H1 (cell line): ENCODE measurements at regions not wholly inside any gene's neighbourhood (a gene's known extent, or its start where the extent isn't known, plus 50 kb on each side); places are given as distances from the start of the nearest gene placed in this dataset.

ENCODE experiments used
- CTCF ChIA-PET: fragments of 300-600 bp; sonication (Branson Sonifier 250); formaldehyde crosslinking; loops from one replicate; lab custom pipeline; 2021; ENCODE audit not compliant: partially characterized antibody; lab: Charles Lee
- POLR2A ChIA-PET: fragments of 300-600 bp; sonication (Branson Sonifier 250); formaldehyde crosslinking; loops from one replicate; lab custom pipeline; 2021; ENCODE audit warnings: inconsistent platforms; ENCODE audit not compliant: partially characterized antibody; lab: Charles Lee
- DNase-seq, 2 experiments: peaks; one replicate each; pipeline versions ENCODE4 v3.0.0 to v3.0.0-alpha.2; 2010 to 2022; ENCODE audit warnings: low spot score in 2 of 2, low read depth in 1 of 2, mixed read lengths in 1 of 2
- FAIRE-seq: peaks from 2 replicates; lab custom pipeline; 2011; peaks lifted over from hg19 to GRCh38; lab: Jason Lieb, UNC
- H2AFZ ChIP-seq: 2 replicates; pipeline ENCODE4 v1.8.1; 2012; ENCODE audit warnings: low read length, inconsistent platforms
- H2AK5ac ChIP-seq: 2 replicates; pipeline ENCODE4 v1.6.1; 2013; ENCODE audit warnings: low read depth, low read length
- H2BK120ac ChIP-seq: replicated peaks from 2 replicates; pipeline ENCODE3; 2013; ENCODE audit warnings: low read depth, low read length, inconsistent platforms
- H2BK12ac ChIP-seq: 2 replicates; pipeline ENCODE4 v1.6.1; 2013; ENCODE audit warnings: low read depth, low read length
- H2BK15ac ChIP-seq: 2 replicates; pipeline ENCODE4 v1.6.1; 2013; ENCODE audit warnings: low read length
- H2BK20ac ChIP-seq: 2 replicates; pipeline ENCODE4 v1.6.1; 2013; ENCODE audit warnings: low read length
- H2BK5ac ChIP-seq: 2 replicates; pipeline ENCODE4 v1.6.1; 2013; ENCODE audit warnings: low read depth, low read length
- H3K14ac ChIP-seq: 2 replicates; pipeline ENCODE4 v1.6.1; 2013; ENCODE audit warnings: inconsistent platforms; ENCODE audit not compliant: insufficient read length
- H3K18ac ChIP-seq: 2 replicates; pipeline ENCODE4 v1.6.1; 2013; ENCODE audit warnings: low read length; ENCODE audit errors: extremely low read depth
- H3K23ac ChIP-seq: 2 replicates; pipeline ENCODE4 v1.6.1; 2013; ENCODE audit warnings: inconsistent platforms; ENCODE audit not compliant: insufficient read length
- H3K23me2 ChIP-seq: 2 replicates; pipeline ENCODE4 v1.6.1; 2013; ENCODE audit warnings: low read depth, low read length
- H3K27ac ChIP-seq: 2 replicates; pipeline ENCODE4 v1.6.1; 2011; ENCODE audit warnings: low read depth, low read length, inconsistent platforms
- H3K27me3 ChIP-seq, 4 experiments: replicated peaks in 1 of 4; 1 replicate in 1 of 4; 2 replicates in 3 of 4; pipeline versions ENCODE4 v1.6.1 to v1.8.1; 2011 to 2013; ENCODE audit warnings: low read length in 3 of 4, mild to moderate bottlenecking in 3 of 4, inconsistent platforms in 2 of 4, mixed read lengths in 2 of 4, moderate library complexity in 1 of 4; ENCODE audit not compliant: control insufficient read depth in 3 of 4, insufficient read depth in 3 of 4; ENCODE audit errors: extremely low read depth in 1 of 4
- H3K36me3 ChIP-seq, 4 experiments: 2 replicates each; pipeline versions ENCODE4 v1.6.1 to v1.8.1; 2011 to 2013; ENCODE audit warnings: mild to moderate bottlenecking in 4 of 4, low read length in 3 of 4, moderate library complexity in 2 of 4, control low read depth in 1 of 4, inconsistent platforms in 1 of 4; ENCODE audit not compliant: insufficient read depth in 4 of 4, control insufficient read depth in 2 of 4
- H3K4ac ChIP-seq: replicated peaks from 2 replicates; pipeline ENCODE3; 2013; ENCODE audit warnings: low read length, low read depth, mixed read lengths, inconsistent platforms; ENCODE audit not compliant: insufficient read length
- H3K4me1 ChIP-seq, 4 experiments: replicated peaks in 1 of 4; 1 replicate in 1 of 4; 2 replicates in 3 of 4; pipeline versions ENCODE4 v1.6.1 to v1.8.1; 2011 to 2013; ENCODE audit warnings: low read length in 3 of 4, inconsistent platforms in 2 of 4, mixed read lengths in 1 of 4; ENCODE audit not compliant: insufficient read depth in 4 of 4, control insufficient read depth in 3 of 4
- H3K4me2 ChIP-seq, 2 experiments: 2 replicates each; pipeline versions ENCODE4 v1.6.1 to v1.8.1; 2011 to 2013; ENCODE audit warnings: low read depth in 2 of 2, low read length in 2 of 2, control low read depth in 1 of 2, inconsistent platforms in 1 of 2, mild to moderate bottlenecking in 1 of 2; ENCODE audit not compliant: insufficient read depth in 1 of 2
- H3K4me3 ChIP-seq, 4 experiments: fragments of 200-600, 300-600 bp in 1 of 4; sonication (generic), shearing (Covaris generic), sonication (Bioruptor Twin) in 1 of 4; 2 replicates each; pipeline versions ENCODE4 v1.5.1 to v1.8.1; 2011 to 2016; ENCODE audit warnings: low read length in 4 of 4, low read depth in 3 of 4, control low read depth in 2 of 4, inconsistent platforms in 2 of 4, mild to moderate bottlenecking in 2 of 4, mixed read lengths in 1 of 4, moderate library complexity in 1 of 4; ENCODE audit not compliant: insufficient read depth in 2 of 4; ENCODE audit errors: extremely low read depth in 1 of 4
- H3K56ac ChIP-seq: replicated peaks from 2 replicates; pipeline ENCODE3; 2013; ENCODE audit warnings: low read depth, mild to moderate bottlenecking, mixed read lengths, low read length, inconsistent platforms; ENCODE audit not compliant: insufficient read length
- H3K79me1 ChIP-seq: 2 replicates; pipeline ENCODE4 v1.6.1; 2013; ENCODE audit warnings: low read depth, low read length, control low read depth
- H3K79me2 ChIP-seq, 2 experiments: 2 replicates each; pipeline versions ENCODE4 v1.6.1 to v1.8.1; 2012 to 2013; ENCODE audit warnings: low read length in 2 of 2, mild to moderate bottlenecking in 2 of 2, inconsistent platforms in 1 of 2; ENCODE audit not compliant: insufficient read depth in 2 of 2, control insufficient read depth in 1 of 2
- H3K9ac ChIP-seq, 4 experiments: replicated peaks in 1 of 4; 1 replicate in 1 of 4; 2 replicates in 3 of 4; pipeline versions ENCODE4 v1.6.1 to v1.8.1; 2011 to 2013; ENCODE audit warnings: low read depth in 3 of 4, low read length in 3 of 4, control low read depth in 2 of 4, mild to moderate bottlenecking in 2 of 4, moderate library complexity in 2 of 4, inconsistent platforms in 1 of 4; ENCODE audit errors: extremely low read depth in 1 of 4
- H3K9me3 ChIP-seq, 2 experiments: 2 replicates each; pipeline versions ENCODE4 v1.6.1 to v1.8.1; 2012 to 2013; ENCODE audit warnings: mild to moderate bottlenecking in 2 of 2, moderate library complexity in 2 of 2, control low read depth in 1 of 2, inconsistent platforms in 1 of 2, low read depth in 1 of 2, low read length in 1 of 2, mixed read lengths in 1 of 2; ENCODE audit not compliant: insufficient read depth in 2 of 2
- H4K20me1 ChIP-seq, 2 experiments: replicated peaks in 1 of 2; 2 replicates each; pipeline versions ENCODE3 to v1.8.1; 2011 to 2013; ENCODE audit warnings: inconsistent platforms in 2 of 2, low read length in 2 of 2, mild to moderate bottlenecking in 1 of 2; ENCODE audit not compliant: insufficient read depth in 2 of 2, control insufficient read depth in 1 of 2
- H4K5ac ChIP-seq: 2 replicates; pipeline ENCODE4 v1.6.1; 2013; ENCODE audit warnings: low read length, low read depth, mixed read lengths, inconsistent platforms; ENCODE audit not compliant: insufficient read length
- H4K8ac ChIP-seq: 2 replicates; pipeline ENCODE4 v1.8.0; 2013; ENCODE audit warnings: mild to moderate bottlenecking, moderate library complexity, low read length, inconsistent platforms; ENCODE audit not compliant: insufficient read depth; ENCODE audit errors: extremely low read depth
- H4K91ac ChIP-seq: replicated peaks from 2 replicates; pipeline ENCODE3; 2013; ENCODE audit warnings: low read length, mixed read lengths, inconsistent platforms; ENCODE audit not compliant: insufficient read length
- SUZ12 ChIP-seq: fragments of 200-600 bp; sonication (generic); IDR thresholded peaks from 2 replicates; pipeline ENCODE4 v1.6.1; 2012; ENCODE audit warnings: mild to moderate bottlenecking, inconsistent platforms, low read length, moderate library complexity, mixed read lengths
- WGBS, 2 experiments: shearing (Covaris generic) in 1 of 2; methylation state at CpG; one replicate each; pipeline versions ENCODE4 v1.1.6 to v1.1.7; 2013 to 2015; ENCODE audit warnings: low lambda C conversion rate in 2 of 2, mixed read lengths in 2 of 2, inconsistent platforms in 1 of 2, low coverage in 1 of 2, missing lambda C conversion rate in 1 of 2; ENCODE audit not compliant: insufficient replicate concordance in 2 of 2, insufficient coverage in 1 of 2, insufficient read length in 1 of 2; ENCODE audit errors: extremely low coverage in 1 of 2, missing lambda C conversion rate in 1 of 2; 5-methylcytosine and 5-hydroxymethylcytosine counted together

DNA sequence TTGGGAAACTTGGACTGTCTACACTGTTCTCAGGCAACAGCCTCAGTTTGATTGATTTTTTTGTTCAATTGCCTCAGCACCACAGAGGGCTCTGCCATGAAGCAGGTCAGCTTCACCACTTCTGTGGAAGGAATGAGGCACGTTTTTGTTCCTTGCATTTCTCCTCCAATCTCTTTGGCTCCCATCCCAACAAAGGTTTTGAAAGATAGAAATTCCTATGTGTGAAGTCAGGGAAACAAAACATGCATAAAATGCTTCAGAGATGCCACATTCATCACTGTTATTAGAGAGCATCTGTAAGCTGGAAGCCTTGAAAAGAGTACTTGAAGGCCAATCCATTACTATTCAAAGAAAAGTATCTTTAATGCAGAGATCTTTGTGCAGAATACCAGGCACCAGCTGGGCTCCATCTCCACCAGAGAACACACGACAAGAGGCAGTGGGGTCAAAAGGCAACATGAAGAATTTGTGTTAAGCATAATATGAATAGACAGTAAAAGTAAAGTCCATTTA is 249.1 kb upstream of the LYZL1 start:
- H3K27ac ChIP-seq, result no peak overlapping the region
- no peak overlapping the region for H3K4me2 ChIP-seq

More for the DNA sequence above, 249.1 kb upstream of the LYZL1 start:
- no peak overlapping the region for H3K4me3 ChIP-seq
- H3K79me1 ChIP-seq, result no peaks in the 10 kb centered on the region
- no peak for FAIRE-seq
- no peak overlapping the region for H2BK20ac ChIP-seq
- H3K36me3 ChIP-seq, result no peaks in the 10 kb centered on the region
- H3K4me1 ChIP-seq, result no peaks in the 10 kb centered on the region; a peak in 1 of 7 replicates
- CTCF ChIA-PET, result interaction anchor here (0.9 to 1.6 kb wide), 2 partner anchors 79 to 411 kb away, joined by 3 to 4 read pairs; no protein-coding TSS in a partner anchor
- H3K4ac ChIP-seq, result no peak overlapping the region
- no peak overlapping the region for H4K5ac ChIP-seq
- H3K56ac ChIP-seq, result no peak overlapping the region
- no peak for DNase-seq
- no peak overlapping the region for H2BK12ac ChIP-seq
- no peak overlapping the region for H3K9ac ChIP-seq
- no peaks in the 10 kb centered on the region for H4K20me1 ChIP-seq
- POLR2A ChIA-PET, result no interaction called here
- no peak overlapping the region for H2AK5ac ChIP-seq
- H3K79me2 ChIP-seq, result no peaks in the 10 kb centered on the region
- H2BK5ac ChIP-seq, result no peak overlapping the region
- H2BK120ac ChIP-seq, result no peak overlapping the region
- no peak overlapping the region for H3K14ac ChIP-seq
- no peak overlapping the region for H2BK15ac ChIP-seq
- H2AFZ ChIP-seq, result no peak overlapping the region
- 48% methylated on average over 2 of the region's 2 CpGs; no CpG with 5 or more reads in 1 of the 2 experiments for WGBS, 2 experiments
- no peak overlapping the region for H3K18ac ChIP-seq
- H4K91ac ChIP-seq, result no peak overlapping the region
- H3K9me3 ChIP-seq, result no peaks in the 10 kb centered on the region; a peak in 1 of 4 replicates
- peaks cover 5% of the 10 kb centered on the region; the same call in 1 of the 2 replicates for H3K23me2 ChIP-seq
- TF ChIP-seq SUZ12, result no peak
- H3K23ac ChIP-seq, result no peak overlapping the region
- H4K8ac ChIP-seq, result no peak overlapping the region
- no peaks in the 10 kb centered on the region for H3K27me3 ChIP-seq
